ENCODE measurements at regions not wholly inside any gene's neighbourhood (a gene's known extent, or its start where the extent isn't known, plus 50 kb on each side); places are given as distances from the start of the nearest gene placed in this dataset.
A peak's percentile ranks its signal among the peaks of the same experiment; 100 is the strongest.

GRCh38 chr5:18544421-18544820 lies 910.2 kb downstream of the TAF11L14 start:
- no peak for TF ChIP-seq CTCF (IDR thresholded peaks at IDR 0.05; ENCODE audit: insufficient read depth, low read length, poor library complexity, severe bottlenecking)
- no peak overlapping the region for H3K4me3 ChIP-seq (ENCODE audit: low read depth, low read length)
- H3K36me3 ChIP-seq (ENCODE audit: control insufficient read depth, insufficient read depth, low read length), result no peaks in the 10 kb centered on the region
- no peak for DNase-seq (ENCODE audit: low read depth)
- no peaks in the 10 kb centered on the region for H3K27me3 ChIP-seq (ENCODE audit: control insufficient read depth, insufficient read depth, low read length)

- TF ChIP-seq CTCF (IDR thresholded peaks at IDR 0.05; ENCODE audit: insufficient read depth, low read length, poor library complexity, severe bottlenecking), result no peak
- H3K27me3 ChIP-seq (ENCODE audit: control insufficient read depth, insufficient read depth, low read length), result no peaks in the 10 kb centered on the region
- H3K36me3 ChIP-seq (ENCODE audit: control insufficient read depth, insufficient read depth, low read length), result no peaks in the 10 kb centered on the region
- no peak for DNase-seq (ENCODE audit: low read depth)
- no peak overlapping the region for H3K4me3 ChIP-seq (ENCODE audit: low read depth, low read length)
Measured at GRCh38 chr5:18546591-18546990, 912.3 kb downstream of the TAF11L14 start.

GRCh38 chr5:18551716-18552115 lies 917.5 kb downstream of the TAF11L14 start:
- Histone ChIP-seq H3K36me3 (ENCODE audit: control insufficient read depth, insufficient read depth, low read length) (no peaks in the 10 kb centered on the region), H3K27me3 (ENCODE audit: control insufficient read depth, insufficient read depth, low read length) (no peaks in the 10 kb centered on the region), H3K4me3 (ENCODE audit: low read depth, low read length) (no peak overlapping the region)
- DNase-seq (ENCODE audit: low read depth), result no peak
- TF ChIP-seq CTCF (IDR thresholded peaks at IDR 0.05; ENCODE audit: insufficient read depth, low read length, poor library complexity, severe bottlenecking), result no peak

- H3K4me3 ChIP-seq (ENCODE audit: low read depth, low read length), result no peak overlapping the region
- TF ChIP-seq CTCF (IDR thresholded peaks at IDR 0.05; ENCODE audit: insufficient read depth, low read length, poor library complexity, severe bottlenecking), result no peak
- no peaks in the 10 kb centered on the region for H3K27me3 ChIP-seq (ENCODE audit: control insufficient read depth, insufficient read depth, low read length)
- DNase-seq (ENCODE audit: low read depth), result peak; percentile 69
- H3K36me3 ChIP-seq (ENCODE audit: control insufficient read depth, insufficient read depth, low read length), result no peaks in the 10 kb centered on the region
Measured at GRCh38 chr5:18553269-18553668, 919.0 kb downstream of the TAF11L14 start.

GRCh38 chr5:18560602-18561001 lies 926.3 kb downstream of the TAF11L14 start:
- Histone ChIP-seq H3K4me3 (ENCODE audit: low read depth, low read length) (no peak overlapping the region), H3K36me3 (ENCODE audit: control insufficient read depth, insufficient read depth, low read length) (no peaks in the 10 kb centered on the region), H3K27me3 (ENCODE audit: control insufficient read depth, insufficient read depth, low read length) (no peaks in the 10 kb centered on the region)
- no peak for DNase-seq (ENCODE audit: low read depth)
- no peak for TF ChIP-seq CTCF (IDR thresholded peaks at IDR 0.05; ENCODE audit: insufficient read depth, low read length, poor library complexity, severe bottlenecking)

GRCh38 chr5:18563853-18564252 lies 929.6 kb downstream of the TAF11L14 start:
- Histone ChIP-seq H3K27me3 (ENCODE audit: control insufficient read depth, insufficient read depth, low read length) (no peaks in the 10 kb centered on the region), H3K4me3 (ENCODE audit: low read depth, low read length) (no peak overlapping the region), H3K36me3 (ENCODE audit: control insufficient read depth, insufficient read depth, low read length) (no peaks in the 10 kb centered on the region)
- TF ChIP-seq CTCF (IDR thresholded peaks at IDR 0.05; ENCODE audit: insufficient read depth, low read length, poor library complexity, severe bottlenecking), result no peak
- DNase-seq (ENCODE audit: low read depth), result no peak

Data from kidney epithelial cell (primary cell).